Thyroid gland (tissue), 4 donors: ENCODE measurements at regions not wholly inside any gene's neighbourhood (a gene's known extent, or its start where the extent isn't known, plus 50 kb on each side); places are given as distances from the start of the nearest gene placed in this dataset.

Source experiments
- DNase-seq, 2 donors: peaks; one replicate each; pipeline ENCODE4 v3.0.0-alpha.2; 2019
- H3K27ac ChIP-seq, 3 donors: fragments of 200-600 bp; sonication (generic); 1 replicate in 2 of 3; 2 replicates in 1 of 3; pipeline ENCODE4 v1.5.1; 2016 to 2019; ENCODE audit warnings: mild to moderate bottlenecking in 1 of 3, moderate library complexity in 1 of 3
- H3K27me3 ChIP-seq: fragments of 200-600 bp; sonication (generic); one replicate; pipeline ENCODE4 v1.5.1; 2019
- H3K36me3 ChIP-seq, 2 donors: fragments of 200-600 bp; sonication (generic); one replicate each; pipeline ENCODE4 v1.5.1; 2016 to 2019
- H3K4me1 ChIP-seq, 2 donors: fragments of 200-600 bp; sonication (generic); one replicate each; pipeline ENCODE4 v1.5.1; 2017 to 2019
- H3K4me3 ChIP-seq, 3 donors: fragments of 200-600 bp; sonication (generic); replicated peaks in 1 of 3; 1 replicate in 2 of 3; 2 replicates in 1 of 3; pipeline ENCODE4 v1.5.1; 2016; ENCODE audit warnings: mild to moderate bottlenecking in 1 of 3
- H3K9me3 ChIP-seq: fragments of 200-600 bp; sonication (generic); one replicate; pipeline ENCODE4 v1.5.1; 2017
- CTCF ChIP-seq, 6 experiments: fragments of 200-600 bp in 3 of 6; fragments of 450-650 bp in 3 of 6; sonication (generic) in 3 of 6; IDR thresholded peaks; one replicate each; pipeline ENCODE4 v1.5.1; 2016 to 2019; ENCODE audit warnings: antibody characterized with exemption in 6 of 6, mild to moderate bottlenecking in 2 of 6, inconsistent platforms in 1 of 6, moderate library complexity in 1 of 6
- POLR2A ChIP-seq, 2 donors: fragments of 450-650 bp; IDR thresholded peaks; one replicate each; pipeline ENCODE4 v1.6.1; 2017; ENCODE audit warnings: antibody characterized with exemption in 2 of 2, mild to moderate bottlenecking in 2 of 2, moderate library complexity in 1 of 2
- WGBS, 2 donors: methylation state at CpG; one replicate each; pipeline ENCODE4 v1.1.5; 2017; 5-methylcytosine and 5-hydroxymethylcytosine counted together
- intact Hi-C: fragments of 100-400 bp; cut with DNase I; formaldehyde crosslinking; loops from one replicate; pipeline ENCODE4 v1.15.1; 2023

GRCh38 chr17:77869665-77870132, 88.8 kb upstream of the TNRC6C start:
- Histone ChIP-seq H3K9me3 (no peaks in the 10 kb centered on the region), H3K27me3 (no peaks in the 10 kb centered on the region), H3K36me3 (no peaks in the 10 kb centered on the region), H3K4me1 (peaks cover 7 to 11% of the 10 kb centered on the region in 2 donors), H3K4me3 (no peak overlapping the region), H3K27ac (no peak overlapping the region)
- WGBS, 2 donors: 61 to 65% methylated on average over 10 of the region's 10 CpGs
- intact Hi-C loops: no loop called here
- no peak for DNase-seq
- TF ChIP-seq POLR2A (IDR thresholded peaks at IDR 0.05) (no peak), CTCF (IDR thresholded peaks at IDR 0.05) (no peak)

GRCh38 chr17:77872199-77872598, 86.3 kb upstream of the TNRC6C start:
- no peak overlapping the region for H3K27ac ChIP-seq
- intact Hi-C loops: no loop called here

GRCh38 chr17:77872714-77873499, 85.6 kb upstream of the TNRC6C start:
- Histone ChIP-seq H3K36me3 (no peaks in the 10 kb centered on the region), H3K27me3 (no peaks in the 10 kb centered on the region), H3K27ac (no peak overlapping the region), H3K4me3 (no peak overlapping the region), H3K4me1 (no peaks in the 10 kb centered on the region), H3K9me3 (no peaks in the 10 kb centered on the region)
- intact Hi-C loops: no loop called here
- WGBS, 2 donors: 86 to 88% methylated on average over 26 to 28 of the region's 28 CpGs
- DNase-seq: no peak
- no peak for TF ChIP-seq POLR2A (IDR thresholded peaks at IDR 0.05)
- no peak for TF ChIP-seq CTCF (IDR thresholded peaks at IDR 0.05)

More at GRCh38 chr17:77872199-77872598, 86.3 kb upstream of the TNRC6C start:
- DNase-seq: no peak
- TF ChIP-seq POLR2A (IDR thresholded peaks at IDR 0.05): no peak
- TF ChIP-seq CTCF (IDR thresholded peaks at IDR 0.05): no peak
- no peaks in the 10 kb centered on the region for H3K36me3 ChIP-seq
- H3K4me1 ChIP-seq: no peaks in the 10 kb centered on the region
- no peak overlapping the region for H3K4me3 ChIP-seq
- 81 to 84% methylated on average over 10 to 11 of the region's 11 CpGs for WGBS, 2 donors
- H3K9me3 ChIP-seq: no peaks in the 10 kb centered on the region
- H3K27me3 ChIP-seq: no peaks in the 10 kb centered on the region

- Histone ChIP-seq H3K27me3 (no peaks in the 10 kb centered on the region), H3K36me3 (no peaks in the 10 kb centered on the region), H3K4me3 (no peak overlapping the region), H3K9me3 (no peaks in the 10 kb centered on the region), H3K27ac (no peak overlapping the region), H3K4me1 (no peaks in the 10 kb centered on the region)
- intact Hi-C loops: no loop called here
- no peak for DNase-seq
- TF ChIP-seq POLR2A (IDR thresholded peaks at IDR 0.05) (no peak), CTCF (IDR thresholded peaks at IDR 0.05) (no peak)
- WGBS, 2 donors: 83 to 85% methylated on average over 13 to 14 of the region's 14 CpGs
Observed at GRCh38 chr17:77873500-77874302, 84.8 kb upstream of the TNRC6C start.
